Ascending aorta (tissue), 2 donors: ENCODE measurements at regions not wholly inside any gene's neighbourhood (a gene's known extent, or its start where the extent isn't known, plus 50 kb on each side); places are given as distances from the start of the nearest gene placed in this dataset.

Experiments
- DNase-seq, 2 donors: peaks; one replicate each; pipeline ENCODE4 v3.0.0-alpha.2; 2019; ENCODE audit warnings: low spot score in 2 of 2
- H3K27ac ChIP-seq, 2 donors: fragments of 200-600 bp; sonication (generic); one replicate each; pipeline ENCODE4 v1.5.1; 2016 to 2017; ENCODE audit warnings: mild to moderate bottlenecking in 1 of 2
- H3K27me3 ChIP-seq: fragments of 200-600 bp; sonication (generic); one replicate; pipeline ENCODE4 v1.5.1; 2017
- H3K36me3 ChIP-seq, 2 donors: fragments of 200-600 bp; sonication (generic); one replicate each; pipeline ENCODE4 v1.5.1; 2016
- H3K4me1 ChIP-seq, 2 donors: fragments of 200-600 bp; sonication (generic); one replicate each; pipeline ENCODE4 v1.5.1; 2016 to 2017; ENCODE audit warnings: mild to moderate bottlenecking in 1 of 2
- H3K4me3 ChIP-seq, 2 donors: fragments of 200-600 bp; sonication (generic); one replicate each; pipeline ENCODE4 v1.5.1; 2016 to 2017; ENCODE audit warnings: mild to moderate bottlenecking in 1 of 2
- H3K9me3 ChIP-seq, 2 donors: fragments of 200-600 bp; sonication (generic); one replicate each; pipeline ENCODE4 v1.5.1; 2016
- CTCF ChIP-seq, 3 experiments: fragments of 200-600 bp in 2 of 3; fragments of 450-650 bp in 1 of 3; sonication (generic) in 2 of 3; IDR thresholded peaks; one replicate each; pipeline ENCODE4 v1.5.1; 2016 to 2019; ENCODE audit warnings: antibody characterized with exemption in 3 of 3, mild to moderate bottlenecking in 1 of 3, moderate library complexity in 1 of 3
- intact Hi-C: fragments of 100-400 bp; cut with DNase I; formaldehyde crosslinking; loops from one replicate; pipeline ENCODE4 v1.15.1; 2023

- TF ChIP-seq CTCF (IDR thresholded peaks at IDR 0.05) = no peak
- H3K27me3 ChIP-seq = no peaks in the 10 kb centered on the region
- H3K27ac ChIP-seq = no peak overlapping the region
- no peak for DNase-seq
- no peaks in the 10 kb centered on the region for H3K36me3 ChIP-seq
- H3K4me1 ChIP-seq = no peaks in the 10 kb centered on the region
- intact Hi-C loops = no loop called here
- no peak overlapping the region for H3K4me3 ChIP-seq
- H3K9me3 ChIP-seq = no peaks in the 10 kb centered on the region
Observed at GRCh38 chr5:164433106-164433870, 927.9 kb downstream of the MAT2B start.

GRCh38 chr5:164435576-164435975 is 930.2 kb downstream of the MAT2B start:
- no peak for TF ChIP-seq CTCF (IDR thresholded peaks at IDR 0.05)

DNA sequence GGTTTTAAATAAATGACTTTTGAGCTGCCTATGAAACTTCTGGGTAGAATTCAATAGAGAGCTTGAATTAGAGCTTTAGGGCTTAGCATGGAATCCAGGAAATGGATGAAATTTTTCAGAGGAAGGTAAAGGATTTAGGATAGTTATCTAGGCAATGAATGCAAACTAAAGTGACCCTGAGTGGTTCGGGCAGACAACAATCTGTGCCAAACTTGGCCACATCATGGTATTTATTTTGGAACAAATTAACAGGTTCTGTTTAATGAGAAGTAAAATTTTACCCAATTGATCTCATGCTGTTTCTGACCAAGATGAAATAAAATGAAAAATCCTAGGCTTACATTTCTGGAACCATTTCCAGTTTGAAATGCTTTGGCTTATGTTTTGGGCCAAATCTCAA is 934.4 kb downstream of the MAT2B start:
- no peak for TF ChIP-seq CTCF (IDR thresholded peaks at IDR 0.05)
- H3K36me3 ChIP-seq = no peaks in the 10 kb centered on the region
- H3K9me3 ChIP-seq = no peaks in the 10 kb centered on the region
- no peak overlapping the region for H3K27ac ChIP-seq
- no peaks in the 10 kb centered on the region for H3K4me1 ChIP-seq
- DNase-seq = no peak
- H3K4me3 ChIP-seq = no peak overlapping the region
- no peaks in the 10 kb centered on the region for H3K27me3 ChIP-seq
- intact Hi-C loops = no loop called here

More at GRCh38 chr5:164435576-164435975, 930.2 kb downstream of the MAT2B start:
- H3K9me3 ChIP-seq = no peaks in the 10 kb centered on the region
- no peaks in the 10 kb centered on the region for H3K27me3 ChIP-seq
- no peak for DNase-seq
- no peak overlapping the region for H3K4me3 ChIP-seq
- H3K27ac ChIP-seq = no peak overlapping the region
- H3K4me1 ChIP-seq = no peaks in the 10 kb centered on the region
- no peaks in the 10 kb centered on the region for H3K36me3 ChIP-seq
- intact Hi-C loops = no loop called here

DNA sequence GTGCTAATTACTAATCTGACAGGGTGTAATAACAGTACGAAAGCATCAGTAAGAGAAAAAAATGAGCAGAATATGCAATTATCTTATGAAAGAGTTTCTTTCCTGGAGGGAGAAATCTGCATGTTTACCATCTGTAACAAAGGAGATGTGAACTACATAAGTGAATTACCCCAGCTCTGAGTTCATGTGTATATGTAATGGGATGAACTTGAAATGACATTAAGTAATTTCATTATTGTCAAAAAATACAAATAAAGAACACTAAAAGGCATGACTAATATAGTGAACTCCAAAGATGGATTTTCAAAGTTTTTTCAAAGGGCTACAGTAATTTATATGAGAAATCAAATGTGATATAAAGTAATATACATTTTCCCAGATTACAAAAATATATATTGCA is 944.0 kb downstream of the MAT2B start:
- Histone ChIP-seq H3K4me3 (no peak overlapping the region), H3K9me3 (no peaks in the 10 kb centered on the region), H3K4me1 (no peaks in the 10 kb centered on the region), H3K27me3 (no peaks in the 10 kb centered on the region), H3K36me3 (no peaks in the 10 kb centered on the region), H3K27ac (no peak overlapping the region)
- no peak for TF ChIP-seq CTCF (IDR thresholded peaks at IDR 0.05)
- no peak for DNase-seq
- intact Hi-C loops = no loop called here

GRCh38 chr5:164466033-164466432 is 960.6 kb downstream of the MAT2B start:
- no peaks in the 10 kb centered on the region for H3K4me1 ChIP-seq
- DNase-seq = no peak
- H3K36me3 ChIP-seq = no peaks in the 10 kb centered on the region
- no peak overlapping the region for H3K4me3 ChIP-seq
- no peak overlapping the region for H3K27ac ChIP-seq
- no peaks in the 10 kb centered on the region for H3K27me3 ChIP-seq
- TF ChIP-seq CTCF (IDR thresholded peaks at IDR 0.05) = no peak
- intact Hi-C loops = no loop called here
- H3K9me3 ChIP-seq = no peaks in the 10 kb centered on the region

DNA sequence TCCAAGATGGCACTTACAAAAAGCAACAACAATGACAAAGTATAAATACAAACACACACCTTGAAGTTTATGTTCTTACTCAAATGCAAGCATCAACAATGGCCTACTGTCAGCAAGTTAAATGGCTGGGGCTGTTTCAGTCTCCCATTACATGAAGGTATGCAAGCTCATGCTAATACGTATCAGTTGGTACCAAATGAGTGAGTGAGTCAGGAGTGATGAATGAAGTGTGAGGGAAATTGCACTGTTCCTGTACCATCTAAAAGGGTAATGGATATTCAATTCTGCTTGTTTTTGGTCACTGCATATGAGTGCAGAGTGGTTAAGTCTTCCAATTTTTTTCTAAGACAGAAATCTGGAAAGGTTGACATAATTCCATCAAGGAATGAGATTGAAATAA is 964.9 kb downstream of the MAT2B start:
- H3K4me3 ChIP-seq = no peak overlapping the region
- H3K4me1 ChIP-seq = no peaks in the 10 kb centered on the region
- no peak for DNase-seq
- no peak for TF ChIP-seq CTCF (IDR thresholded peaks at IDR 0.05)
- no peaks in the 10 kb centered on the region for H3K36me3 ChIP-seq
- no peaks in the 10 kb centered on the region for H3K27me3 ChIP-seq
- no peak overlapping the region for H3K27ac ChIP-seq
- intact Hi-C loops = no loop called here
- no peaks in the 10 kb centered on the region for H3K9me3 ChIP-seq
